ENCODE measurements at regions not wholly inside any gene's neighbourhood (a gene's known extent, or its start where the extent isn't known, plus 50 kb on each side); places are given as distances from the start of the nearest gene placed in this dataset.
"Not testable (repeated sequence)": the region's sequence is repeated elsewhere in the genome, so short reads cannot be mapped to it uniquely, and the experiment has no call there.

DNA sequence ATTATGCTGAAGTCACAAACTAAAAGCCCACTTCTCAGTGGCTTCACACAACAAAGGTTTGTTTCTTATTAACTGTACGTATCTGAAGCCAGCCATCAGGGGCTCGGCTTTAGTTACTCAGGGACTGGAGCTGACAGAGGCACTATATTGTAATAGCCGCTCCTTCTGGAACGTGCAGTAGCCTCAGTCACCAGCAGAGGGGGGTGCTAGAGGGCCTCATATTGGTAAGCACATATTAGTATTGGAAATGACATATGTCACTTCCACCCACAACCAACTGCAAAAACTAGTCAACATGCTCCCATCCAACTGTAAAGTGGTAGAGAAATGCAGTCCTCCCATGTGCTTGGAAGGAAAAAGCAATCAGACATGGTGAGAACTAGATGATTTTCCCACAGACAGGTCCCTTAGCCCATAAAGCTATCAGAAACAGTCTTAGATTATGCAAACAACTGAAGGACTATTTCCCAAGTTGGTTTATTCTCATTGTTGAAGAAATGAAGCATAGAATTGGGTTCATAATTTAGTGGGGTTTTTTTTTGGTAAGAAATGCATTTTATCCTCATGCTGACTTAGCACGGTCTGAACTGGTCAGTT, 183.6 kb upstream of the G2E3 start:
- intact Hi-C loops (cut with DNase I): loop anchor here in 1 of 2 donors (10.0 kb wide), 1 partner anchor 149 kb away; no protein-coding TSS in a partner anchor
- DNase-seq: peak; percentile 48
- peak; percentile 47 to 62 for ATAC-seq

DNA sequence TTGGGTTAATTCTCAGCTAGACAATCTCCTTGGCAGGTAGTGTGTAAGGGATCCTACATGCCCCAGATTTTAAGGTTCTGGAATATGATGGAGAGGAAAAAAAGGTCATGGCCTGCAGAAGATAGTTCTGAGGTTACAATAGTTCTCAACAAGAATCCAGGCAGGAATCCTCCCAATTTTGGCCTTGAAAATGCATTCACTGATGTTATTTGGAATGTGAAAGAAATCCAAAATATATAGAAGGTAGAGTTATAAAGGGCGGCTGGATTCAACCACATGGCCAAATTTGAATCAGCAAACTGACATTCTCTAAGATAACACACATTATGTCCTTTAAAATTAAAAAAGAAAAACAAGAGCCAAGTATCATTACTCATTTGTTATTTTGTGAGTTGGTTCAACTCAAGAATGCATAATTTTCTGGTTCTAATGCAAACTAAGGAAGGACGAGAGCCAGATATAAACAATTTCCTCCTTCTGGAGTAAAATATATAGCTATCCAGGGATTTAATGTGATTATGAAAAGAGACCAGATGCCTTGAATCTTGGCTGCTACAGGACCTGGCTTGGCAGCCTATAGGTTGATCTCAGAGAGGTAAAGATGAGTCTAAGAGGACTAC, 177.0 kb upstream of the G2E3 start:
- ATAC-seq: no peak

DNA sequence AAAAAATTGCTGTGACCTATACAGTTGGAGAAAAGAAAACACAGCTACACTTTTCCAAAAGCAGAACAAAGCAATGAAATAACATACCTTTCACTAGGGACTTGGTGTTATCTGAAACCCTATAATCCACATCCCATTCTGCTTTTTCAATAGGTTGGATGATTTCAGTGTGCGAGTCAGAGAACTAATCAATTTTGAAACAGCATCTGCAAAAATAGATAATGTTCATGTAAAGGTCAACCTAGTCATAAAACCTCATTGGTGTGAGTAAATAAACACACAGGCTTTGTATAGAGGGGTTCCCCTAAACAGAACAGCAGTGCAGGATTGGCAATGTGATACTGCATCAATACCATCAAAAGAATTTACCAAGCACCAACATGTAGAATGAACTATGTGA, 173.0 kb upstream of the G2E3 start:
- intact Hi-C loops (cut with DNase I): no loop called here
- DNase-seq (no peak), ATAC-seq (no peak)

More for the DNA sequence above, 177.0 kb upstream of the G2E3 start:
- intact Hi-C loops (cut with DNase I): no loop called here
- DNase-seq: no peak

DNA sequence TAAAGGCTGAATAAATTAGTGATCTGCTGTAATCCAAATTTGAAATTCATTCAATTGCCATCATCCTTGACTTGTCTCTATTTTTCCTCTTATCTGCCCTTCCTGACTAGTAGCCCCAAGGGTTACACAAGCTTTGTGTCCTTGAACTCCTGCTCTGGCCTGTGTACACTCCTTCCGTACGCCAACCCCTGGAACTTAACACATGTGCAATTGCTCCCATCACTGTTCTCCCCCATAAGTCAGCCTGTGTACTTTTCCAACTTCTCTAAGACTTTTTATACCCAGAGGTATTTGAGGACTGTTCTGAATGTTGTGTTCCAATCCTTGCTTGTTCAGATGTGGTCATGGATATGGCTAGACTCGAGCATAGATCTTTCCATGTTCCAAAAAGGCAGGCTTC, 171.1 kb upstream of the G2E3 start:
- intact Hi-C loops (cut with DNase I): no loop called here
- DNase-seq (no peak), ATAC-seq (no peak)

DNA sequence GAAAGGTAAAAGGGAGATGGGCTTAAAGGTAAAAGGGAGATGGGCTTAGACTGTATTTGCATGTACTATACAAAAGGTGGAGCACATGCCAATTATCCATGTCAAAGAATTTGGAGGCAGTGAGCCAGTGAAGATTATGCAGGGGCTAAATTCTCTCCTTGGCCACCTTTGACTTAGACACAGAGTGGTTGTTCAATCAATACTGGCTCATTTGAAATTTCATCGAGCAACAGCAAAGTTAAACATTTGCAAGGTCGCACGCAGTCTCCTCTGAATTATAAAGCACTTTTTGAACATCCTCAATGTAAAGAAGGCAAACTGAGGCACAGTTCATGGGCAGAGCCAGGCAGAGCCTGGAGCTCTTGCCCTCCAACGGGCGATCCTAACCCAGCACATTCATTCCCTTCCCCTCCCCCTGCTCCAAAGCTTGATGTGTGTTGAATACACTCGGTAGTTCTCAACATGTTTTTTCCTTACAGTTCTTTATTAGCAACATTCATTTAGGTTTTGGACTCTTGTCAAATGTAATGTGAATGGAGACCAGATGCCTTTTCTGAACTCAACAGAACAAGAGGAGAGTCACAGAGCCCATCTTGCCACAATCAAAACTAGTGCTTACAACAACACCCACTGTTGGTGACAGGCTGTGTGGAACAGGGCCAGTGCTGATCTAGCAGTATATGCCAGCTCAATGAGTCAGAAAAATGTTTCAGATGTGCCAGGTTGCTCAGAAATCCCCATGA, 169.7 kb upstream of the G2E3 start:
- ATAC-seq: peak; percentile 78 to 83
- no peak for DNase-seq
- intact Hi-C loops (cut with DNase I): no loop called here

DNA sequence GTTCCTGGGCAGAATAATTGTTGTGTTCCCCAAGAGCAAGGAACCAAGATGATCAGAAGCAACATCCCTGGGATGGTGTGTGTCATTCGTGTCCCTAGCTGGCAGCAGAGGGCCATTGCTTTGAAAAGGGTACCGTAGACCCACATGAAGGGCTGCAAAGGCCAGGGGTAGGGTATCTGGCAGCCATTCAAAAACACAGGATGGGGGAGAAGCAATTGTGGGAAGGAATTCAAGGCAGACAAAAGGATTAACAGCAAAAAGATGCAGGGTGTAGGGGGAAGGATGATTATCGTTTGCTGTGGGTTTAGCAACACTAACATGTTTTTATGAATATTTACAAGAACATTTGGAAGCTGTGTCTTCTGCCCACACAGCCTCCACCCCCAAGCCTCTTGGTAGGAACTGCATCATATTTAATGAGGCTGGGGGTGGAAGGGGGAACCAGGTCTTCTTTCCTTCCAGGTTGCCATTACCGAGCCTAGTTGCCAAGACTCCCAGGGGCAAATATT, 169.0 kb upstream of the G2E3 start:
- ATAC-seq: no peak
- no peak for DNase-seq
- intact Hi-C loops (cut with DNase I): no loop called here

DNA sequence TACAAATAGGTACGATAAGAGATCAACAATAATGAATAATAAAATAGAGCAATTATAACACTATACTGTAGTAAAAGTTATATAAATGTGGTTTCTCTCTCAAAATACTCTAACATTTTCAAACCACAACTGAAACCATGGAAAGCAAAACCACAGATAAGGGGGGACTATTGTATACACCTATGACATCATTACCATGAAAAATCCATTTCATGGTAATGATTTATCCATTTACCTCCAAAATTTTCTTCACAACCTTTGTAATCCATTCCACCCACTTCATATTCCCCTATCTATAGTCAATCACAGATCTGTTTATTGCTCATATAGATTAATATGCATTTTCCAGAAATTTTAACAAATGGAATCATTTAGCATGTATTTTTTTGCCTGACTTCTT, 163.9 kb upstream of the G2E3 start:
- no peak for ATAC-seq
- intact Hi-C loops (cut with DNase I): no loop called here

DNA sequence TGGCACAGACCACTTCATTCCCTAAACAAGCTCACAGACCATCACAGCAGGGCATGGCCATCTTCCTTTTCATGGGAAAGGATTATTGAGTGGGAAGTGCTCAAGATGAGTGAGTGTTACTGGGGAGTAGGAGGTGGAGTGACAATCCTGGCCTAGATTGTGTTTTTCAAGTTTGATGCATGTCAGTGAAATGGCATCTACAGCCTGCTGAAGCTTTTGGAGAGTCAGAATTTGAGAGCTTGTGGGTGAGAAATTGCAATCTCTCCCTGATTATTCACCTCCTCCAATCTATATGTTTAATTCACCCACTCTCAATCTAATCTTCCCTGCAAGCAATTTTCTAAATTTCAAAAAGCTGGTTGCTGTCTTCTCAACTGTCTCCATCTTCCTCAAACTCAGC, 156.1 kb upstream of the G2E3 start:
- no peak for ATAC-seq

More for the DNA sequence above, 163.9 kb upstream of the G2E3 start:
- DNase-seq: no peak

DNA sequence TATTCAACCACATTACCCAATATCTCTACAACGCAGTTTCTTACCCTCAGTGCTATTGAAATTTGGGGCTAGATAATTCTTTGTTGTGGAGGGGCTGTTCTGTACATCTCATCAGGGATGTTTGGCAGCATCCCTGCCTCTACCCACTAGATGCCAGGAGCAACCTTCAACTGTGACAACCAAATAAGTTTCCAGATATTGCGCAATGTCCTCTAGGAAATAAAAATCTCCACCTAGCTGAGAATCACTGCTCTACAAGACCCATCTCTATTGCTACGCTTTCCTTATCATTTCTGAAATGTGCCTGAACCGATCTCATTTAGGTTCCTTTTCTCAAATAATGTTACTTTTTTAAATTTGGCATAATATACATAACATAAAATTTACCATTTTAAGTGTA, 155.2 kb upstream of the G2E3 start:
- intact Hi-C loops (cut with DNase I): no loop called here
- DNase-seq (no peak), ATAC-seq (no peak)

More for the DNA sequence above, 156.1 kb upstream of the G2E3 start:
- intact Hi-C loops (cut with DNase I): no loop called here
- no peak for DNase-seq

DNA sequence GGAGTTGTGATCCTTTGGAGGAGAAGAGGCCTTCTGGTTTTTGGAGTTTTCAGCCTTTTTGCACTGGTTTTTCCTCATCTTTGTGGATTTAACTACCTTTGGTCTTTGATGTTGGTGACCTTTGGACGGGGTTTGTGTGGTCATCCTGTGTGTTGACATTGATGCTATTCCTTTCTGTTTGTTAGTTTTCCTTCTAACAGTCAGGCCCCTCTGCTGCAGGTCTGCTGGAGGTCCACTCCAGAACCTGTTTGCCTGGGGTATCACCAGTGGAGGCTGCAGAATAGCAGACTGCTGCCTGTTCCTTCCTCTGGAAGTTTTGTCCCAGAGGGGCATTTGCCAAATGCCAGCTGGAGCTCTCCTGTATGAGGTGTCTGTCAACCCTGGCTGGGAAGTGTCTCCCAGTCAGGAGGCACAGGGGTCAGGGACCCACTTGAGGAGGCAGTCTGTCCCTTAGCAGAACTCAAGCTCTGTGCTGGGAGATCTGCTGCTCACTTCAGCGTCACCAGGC, 149.4 kb upstream of the G2E3 start:
- ATAC-seq; intact Hi-C loops (cut with DNase I): not testable (repeated sequence)

DNA sequence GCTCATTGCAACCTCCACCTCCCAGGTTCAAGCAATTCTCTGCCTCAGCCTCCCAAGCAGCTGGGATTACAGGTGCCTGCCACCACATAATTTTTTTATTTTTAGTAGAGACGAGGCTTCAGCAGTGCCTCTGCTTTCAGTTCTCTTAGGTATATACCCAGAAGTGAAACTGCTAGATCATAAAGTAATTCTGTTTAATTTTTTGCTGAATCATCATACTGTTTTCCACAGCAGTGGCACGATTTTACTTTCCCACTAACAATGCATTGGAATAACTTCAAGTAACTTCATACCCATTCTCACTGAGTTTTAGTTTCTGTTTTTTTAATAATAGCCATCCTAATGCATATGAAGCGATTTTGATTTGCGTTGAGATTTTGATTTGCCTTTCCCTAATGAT, 148.0 kb upstream of the G2E3 start:
- ATAC-seq (no peak), DNase-seq (no peak)
- intact Hi-C loops (cut with DNase I): no loop called here

More for the DNA sequence above, 149.4 kb upstream of the G2E3 start:
- DNase-seq: not testable (repeated sequence)

DNA sequence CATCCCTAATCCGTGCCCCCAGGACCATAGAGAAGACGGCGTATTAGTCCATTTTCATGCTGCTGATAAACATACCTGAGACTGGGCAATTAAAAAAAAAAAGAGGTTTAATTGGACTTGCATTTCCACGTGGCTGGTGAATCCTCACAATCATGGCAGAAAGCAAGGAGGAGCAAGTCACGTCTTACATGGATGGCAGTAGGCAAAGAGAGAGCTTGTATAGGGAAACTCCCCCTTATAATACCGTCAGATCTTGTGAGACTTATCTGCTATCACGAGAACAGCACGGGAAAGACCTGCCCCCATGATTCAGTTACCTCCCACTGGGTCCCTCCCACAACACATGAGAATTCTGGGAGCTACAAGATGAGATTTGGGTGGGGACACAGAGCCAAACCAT, 145.8 kb upstream of the G2E3 start:
- not testable (repeated sequence) for ATAC-seq

DNA sequence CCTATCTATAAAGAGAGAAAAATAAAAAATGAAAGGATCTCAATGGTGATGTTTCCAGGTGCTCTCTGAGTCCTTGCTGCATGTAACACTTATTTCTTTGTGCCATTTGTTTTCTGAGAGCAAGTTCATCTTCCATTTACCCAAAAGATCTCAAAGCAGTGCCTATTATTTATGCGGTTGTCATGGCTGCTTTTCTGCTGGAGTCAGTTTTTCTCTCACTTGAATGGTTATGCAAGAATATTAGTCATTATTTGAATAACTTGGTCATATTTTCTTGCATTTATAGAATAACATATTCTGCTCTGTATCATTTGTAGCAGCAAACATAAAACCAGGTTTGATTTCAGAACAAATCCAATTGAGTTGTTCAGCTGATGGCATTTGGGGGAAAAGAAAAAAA, 141.8 kb upstream of the G2E3 start:
- intact Hi-C loops (cut with DNase I): no loop called here
- ATAC-seq: peak in 1 of 2 donors; percentile 27
- no peak for DNase-seq

More for the DNA sequence above, 145.8 kb upstream of the G2E3 start:
- DNase-seq; intact Hi-C loops (cut with DNase I): not testable (repeated sequence)

DNA sequence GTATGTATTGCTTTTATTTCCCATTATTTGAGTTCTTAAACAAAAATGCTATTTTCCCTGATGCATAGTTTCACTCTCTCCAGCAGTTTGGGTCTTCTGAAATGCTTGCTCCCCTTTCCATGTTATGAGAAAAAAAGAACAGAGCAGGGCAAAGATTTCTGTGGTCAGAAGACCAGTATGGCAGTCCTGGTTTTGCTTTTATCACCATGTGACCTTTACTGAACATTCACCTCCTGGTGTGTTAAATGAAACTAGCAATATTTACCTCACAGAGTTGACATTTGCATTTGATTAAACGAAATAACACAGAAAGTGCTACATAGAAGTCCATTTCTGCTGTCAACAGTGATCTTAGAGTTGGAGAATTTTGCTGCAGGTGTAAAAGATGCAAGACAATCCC, 141.0 kb upstream of the G2E3 start:
- DNase-seq (no peak), ATAC-seq (no peak)
- intact Hi-C loops (cut with DNase I): no loop called here

DNA sequence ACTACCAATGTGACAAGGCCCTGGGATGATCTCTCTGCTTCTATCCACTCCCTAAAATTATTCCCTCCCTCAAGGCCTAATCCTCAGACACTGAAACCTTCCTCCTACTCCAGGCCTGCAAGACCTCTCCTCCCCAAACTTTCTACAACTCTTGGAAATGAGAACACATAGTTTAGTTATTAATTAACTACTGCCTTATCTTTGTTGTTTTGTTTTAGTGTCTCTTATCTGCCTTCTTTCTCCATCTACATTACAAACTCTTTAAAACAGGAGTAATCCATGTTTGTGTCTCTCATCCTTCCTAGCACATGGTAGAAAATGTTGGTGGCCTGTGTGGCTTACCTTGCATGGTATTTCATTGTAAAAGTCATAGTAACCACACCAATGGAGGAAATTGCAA, 139.9 kb upstream of the G2E3 start:
- DNase-seq (no peak), ATAC-seq (peak in 1 of 2 donors; percentile 41)
- intact Hi-C loops (cut with DNase I): no loop called here

DNA sequence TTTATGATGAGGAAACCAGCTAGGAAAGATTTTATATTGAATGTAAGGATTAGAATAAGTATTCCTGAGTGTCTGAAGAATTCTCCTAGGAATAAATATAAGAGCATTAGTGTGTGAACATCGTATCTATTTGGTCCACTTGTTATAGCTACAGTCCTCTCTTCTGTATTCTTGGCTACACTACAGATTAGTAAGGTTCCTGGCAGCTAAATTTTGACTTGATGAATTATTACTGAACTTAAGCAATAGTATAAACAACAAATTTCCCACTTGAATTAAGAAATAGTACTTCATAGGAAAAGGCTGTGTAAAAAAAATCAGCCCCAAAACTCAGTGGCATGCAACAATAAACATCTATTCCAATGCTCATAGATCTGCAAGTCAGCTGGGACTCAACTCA, 138.4 kb upstream of the G2E3 start:
- DNase-seq: no peak
- peak in 1 of 2 donors; percentile 70 for ATAC-seq
- intact Hi-C loops (cut with DNase I): no loop called here

DNA sequence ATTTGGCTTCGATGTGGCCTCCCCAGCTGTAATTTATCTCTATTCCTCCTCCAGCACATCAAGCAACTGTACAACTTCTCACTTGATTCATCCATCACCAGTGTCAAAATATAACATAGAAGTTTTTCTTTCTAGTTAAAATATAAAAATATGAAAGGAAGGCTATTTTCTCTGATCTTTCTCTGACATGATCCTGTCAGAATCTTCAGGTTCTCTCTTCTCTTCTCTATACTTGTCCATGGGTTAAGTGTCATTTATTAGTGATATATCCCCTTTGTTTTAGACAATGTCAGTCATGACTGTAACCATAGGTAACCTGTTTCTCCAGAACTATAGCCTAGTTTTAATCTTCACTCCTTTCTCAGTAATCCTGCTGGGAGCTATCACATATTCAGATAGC, 132.5 kb upstream of the G2E3 start:
- DNase-seq: no peak
- no peak for ATAC-seq
- intact Hi-C loops (cut with DNase I): no loop called here

DNA sequence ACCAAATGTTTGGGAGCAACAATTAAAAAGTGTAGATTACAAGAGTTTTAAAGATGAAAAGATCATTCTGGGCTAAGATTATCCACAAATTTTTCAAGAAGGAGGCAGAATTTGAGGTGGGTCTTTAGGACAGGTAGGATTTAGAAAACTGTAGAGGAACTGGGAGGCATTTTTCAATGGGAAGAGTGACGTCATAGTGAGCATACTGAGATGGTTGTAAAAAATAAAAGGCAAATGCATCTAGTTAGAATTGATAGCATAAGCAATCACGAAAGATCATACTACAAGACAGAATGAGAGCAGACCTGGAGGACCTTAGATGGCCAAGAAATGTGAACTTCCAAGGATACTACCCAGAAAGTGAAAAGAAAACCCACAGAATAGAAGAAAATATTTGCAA, 131.6 kb upstream of the G2E3 start:
- intact Hi-C loops (cut with DNase I): no loop called here
- ATAC-seq (no peak), DNase-seq (no peak)

DNA sequence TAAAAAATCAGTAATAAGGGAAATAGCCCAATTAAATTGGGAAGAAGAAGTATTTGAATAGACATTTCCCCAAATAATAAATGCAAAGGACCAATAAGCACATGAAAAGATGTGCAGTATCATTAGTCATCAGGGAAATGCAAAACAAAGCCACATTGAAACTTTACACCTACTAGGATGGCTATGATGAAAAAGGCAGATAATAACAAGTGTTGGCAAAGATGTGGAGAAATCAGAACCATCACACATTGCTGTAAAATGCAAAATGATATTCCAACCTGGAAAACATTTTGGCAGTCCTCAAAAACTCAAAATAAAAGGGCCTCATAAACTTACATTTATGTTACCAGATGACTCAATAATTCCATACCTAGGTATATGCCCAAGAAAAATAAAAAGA, 131.1 kb upstream of the G2E3 start:
- intact Hi-C loops (cut with DNase I): no loop called here
- DNase-seq (no peak), ATAC-seq (no peak)

DNA sequence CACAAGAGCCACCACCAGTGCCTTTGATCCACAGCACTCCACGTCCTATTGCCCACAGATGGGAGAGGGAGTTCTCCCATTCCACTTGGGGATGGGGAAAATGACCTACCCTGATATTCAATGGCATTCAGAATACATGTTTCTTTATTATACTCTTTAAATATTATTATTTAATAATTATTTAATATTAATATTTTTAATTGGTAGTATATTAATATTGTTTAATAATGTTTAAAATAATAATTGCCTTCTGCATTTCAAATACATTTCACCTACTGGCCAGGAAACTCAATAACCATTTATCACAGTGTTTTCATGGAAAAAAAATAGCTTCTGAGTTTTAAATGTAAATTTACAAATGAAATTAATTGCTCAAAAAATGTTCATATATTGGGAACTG, 127.4 kb upstream of the G2E3 start:
- DNase-seq (no peak), ATAC-seq (no peak)
- intact Hi-C loops (cut with DNase I): no loop called here
